ENCODE measurements at regions not wholly inside any gene's neighbourhood (a gene's known extent, or its start where the extent isn't known, plus 50 kb on each side); places are given as distances from the start of the nearest gene placed in this dataset.
A peak's percentile ranks its signal among the peaks of the same experiment; 100 is the strongest.

DNA sequence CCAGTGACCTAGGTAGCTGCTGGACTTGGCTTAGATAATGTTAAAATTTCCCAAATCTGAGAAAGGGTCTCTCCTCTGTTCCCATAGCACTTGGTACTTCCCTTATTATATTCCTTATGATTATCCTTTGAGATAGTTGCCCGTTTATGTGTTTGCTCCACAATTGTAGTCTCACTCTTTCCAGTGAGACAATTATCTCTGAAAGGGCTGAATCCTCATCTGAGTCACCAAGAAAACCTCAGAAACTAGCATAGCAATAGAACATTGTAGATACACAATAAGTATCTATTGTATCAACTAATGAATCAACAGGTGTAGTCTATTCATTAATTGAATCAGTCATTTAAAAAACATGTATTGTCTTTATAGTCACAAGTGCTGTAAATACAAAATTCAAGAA is 119.1 kb upstream of the FAR2 start:
- intact Hi-C loops (cut with DNase I) = no loop called here
- no peak overlapping the region for H3K27ac ChIP-seq
- no peak for DNase-seq
- H3K27me3 ChIP-seq = no peaks in the 10 kb centered on the region
- H3K4me1 ChIP-seq = no peaks in the 10 kb centered on the region
- no peaks in the 10 kb centered on the region for H3K36me3 ChIP-seq
- no peak overlapping the region for H3K4me3 ChIP-seq
- TF ChIP-seq EP300 (IDR thresholded peaks at IDR 0.05) = no peak
- 84 to 88% methylated on average over 1 of the region's 1 CpG for WGBS, 2 donors
- no peaks in the 10 kb centered on the region for H3K9me3 ChIP-seq

GRCh38 chr12:29032446-29032845 is 116.6 kb upstream of the FAR2 start:
- no peaks in the 10 kb centered on the region for H3K36me3 ChIP-seq
- no peak overlapping the region for H3K27ac ChIP-seq
- intact Hi-C loops (cut with DNase I) = no loop called here
- H3K9me3 ChIP-seq = no peaks in the 10 kb centered on the region
- TF ChIP-seq POLR2AphosphoS5 (IDR thresholded peaks at IDR 0.05) = no peak
- TF ChIP-seq, protein P1, sequence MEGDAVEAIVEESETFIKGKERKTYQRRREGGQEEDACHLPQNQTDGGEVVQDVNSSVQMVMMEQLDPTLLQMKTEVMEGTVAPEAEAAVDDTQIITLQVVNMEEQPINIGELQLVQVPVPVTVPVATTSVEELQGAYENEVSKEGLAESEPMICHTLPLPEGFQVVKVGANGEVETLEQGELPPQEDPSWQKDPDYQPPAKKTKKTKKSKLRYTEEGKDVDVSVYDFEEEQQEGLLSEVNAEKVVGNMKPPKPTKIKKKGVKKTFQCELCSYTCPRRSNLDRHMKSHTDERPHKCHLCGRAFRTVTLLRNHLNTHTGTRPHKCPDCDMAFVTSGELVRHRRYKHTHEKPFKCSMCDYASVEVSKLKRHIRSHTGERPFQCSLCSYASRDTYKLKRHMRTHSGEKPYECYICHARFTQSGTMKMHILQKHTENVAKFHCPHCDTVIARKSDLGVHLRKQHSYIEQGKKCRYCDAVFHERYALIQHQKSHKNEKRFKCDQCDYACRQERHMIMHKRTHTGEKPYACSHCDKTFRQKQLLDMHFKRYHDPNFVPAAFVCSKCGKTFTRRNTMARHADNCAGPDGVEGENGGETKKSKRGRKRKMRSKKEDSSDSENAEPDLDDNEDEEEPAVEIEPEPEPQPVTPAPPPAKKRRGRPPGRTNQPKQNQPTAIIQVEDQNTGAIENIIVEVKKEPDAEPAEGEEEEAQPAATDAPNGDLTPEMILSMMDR (IDR thresholded peaks at IDR 0.05) = no peak
- TF ChIP-seq POLR2A (IDR thresholded peaks at IDR 0.05) = no peak
- no peak for TF ChIP-seq EP300 (IDR thresholded peaks at IDR 0.05)
- no peaks in the 10 kb centered on the region for H3K27me3 ChIP-seq
- no peaks in the 10 kb centered on the region for H3K4me1 ChIP-seq
- 86 to 90% methylated on average over 2 of the region's 2 CpGs for WGBS, 2 donors
- H3K4me3 ChIP-seq = no peak overlapping the region
- DNase-seq = no peak

DNA sequence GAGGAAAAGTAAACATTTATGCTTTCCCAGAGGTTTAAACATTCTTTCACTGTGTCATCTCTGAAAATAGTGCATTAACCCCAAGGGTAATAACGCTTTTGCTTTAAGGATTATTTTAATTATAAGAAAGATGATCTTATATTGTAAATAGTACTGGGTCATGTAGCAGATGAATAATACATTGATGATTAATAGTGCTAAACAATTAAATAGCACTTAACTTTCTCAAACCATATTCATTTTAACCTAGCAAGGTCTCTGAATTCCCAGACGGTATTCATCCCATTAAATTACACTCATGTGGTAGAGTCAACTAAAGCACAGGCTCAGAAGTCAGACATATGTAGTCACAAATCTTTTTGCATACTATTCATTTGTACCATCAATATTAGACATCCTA is 115.6 kb upstream of the FAR2 start:
- Histone ChIP-seq H3K4me1 (no peaks in the 10 kb centered on the region), H3K27ac (no peak overlapping the region), H3K36me3 (no peaks in the 10 kb centered on the region), H3K9me3 (no peaks in the 10 kb centered on the region), H3K27me3 (no peaks in the 10 kb centered on the region), H3K4me3 (no peak overlapping the region)
- intact Hi-C loops (cut with DNase I) = no loop called here
- TF ChIP-seq, protein P1 (IDR thresholded peaks at IDR 0.05) = no peak
- TF ChIP-seq EP300 (IDR thresholded peaks at IDR 0.05) (no peak), POLR2A (IDR thresholded peaks at IDR 0.05) (no peak), POLR2AphosphoS5 (IDR thresholded peaks at IDR 0.05) (no peak)
- 81 to 82% methylated on average over 2 of the region's 2 CpGs for WGBS, 2 donors
- no peak for DNase-seq

DNA sequence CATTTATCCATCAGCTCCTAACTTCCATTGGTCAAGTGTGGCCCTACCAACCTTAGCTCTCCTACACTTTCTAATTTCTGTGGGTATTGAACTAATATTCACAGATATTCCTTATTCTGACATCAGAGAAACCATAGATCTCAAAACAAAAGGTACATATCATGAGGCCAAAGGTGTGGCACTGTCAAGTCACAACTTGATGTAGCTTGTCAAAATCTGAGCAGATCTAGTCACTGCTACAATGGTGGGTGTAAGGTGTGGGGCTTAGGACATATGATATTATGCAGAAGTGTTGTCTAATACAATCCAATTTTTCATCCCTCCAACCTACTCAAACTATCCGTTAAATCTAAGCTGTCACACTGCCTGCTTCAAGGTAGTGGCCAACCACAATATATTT is 114.0 kb upstream of the FAR2 start:
- no peak overlapping the region for H3K4me3 ChIP-seq
- H3K4me1 ChIP-seq = no peaks in the 10 kb centered on the region
- TF ChIP-seq POLR2AphosphoS5 (IDR thresholded peaks at IDR 0.05) (no peak), POLR2A (IDR thresholded peaks at IDR 0.05) (no peak)
- TF ChIP-seq, protein P1 (IDR thresholded peaks at IDR 0.05) = no peak
- no peak for DNase-seq
- no peaks in the 10 kb centered on the region for H3K9me3 ChIP-seq
- 89 to 92% methylated on average over 1 of the region's 1 CpG for WGBS, 2 donors
- no peaks in the 10 kb centered on the region for H3K36me3 ChIP-seq
- H3K27ac ChIP-seq = no peak overlapping the region
- intact Hi-C loops (cut with DNase I) = no loop called here
- no peaks in the 10 kb centered on the region for H3K27me3 ChIP-seq

DNA sequence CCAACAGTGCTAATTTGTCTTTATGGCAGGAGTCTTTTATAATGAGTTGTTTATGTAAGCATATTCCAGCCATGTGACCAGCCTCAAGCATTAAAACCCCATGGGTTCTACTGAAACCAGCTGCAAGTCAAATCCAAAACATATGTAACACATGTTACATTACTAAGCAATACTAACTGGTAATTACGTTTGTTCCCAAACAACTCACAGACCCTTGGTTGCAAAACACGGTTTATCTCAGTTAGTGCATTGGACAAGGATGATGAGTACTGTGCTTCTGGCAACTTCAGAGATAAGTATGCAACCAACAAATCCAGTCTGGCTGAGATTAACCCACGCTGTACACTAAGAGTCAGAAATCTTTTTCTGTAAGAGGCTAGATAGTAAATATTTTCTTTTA is 110.1 kb upstream of the FAR2 start:
- WGBS, 2 donors = 47 to 63% methylated on average over 3 of the region's 3 CpGs
- peaks cover 0 to 5% (median 2%) of the 10 kb centered on the region in 4 donors for H3K4me1 ChIP-seq
- intact Hi-C loops (cut with DNase I) = no loop called here
- H3K27ac ChIP-seq = no peak overlapping the region
- H3K4me3 ChIP-seq = no peak overlapping the region
- peak in 1 of 4 donors; percentile 26 for TF ChIP-seq POLR2AphosphoS5 (IDR thresholded peaks at IDR 0.05)
- no peak for TF ChIP-seq POLR2A (IDR thresholded peaks at IDR 0.05)
- DNase-seq = no peak
- no peaks in the 10 kb centered on the region for H3K9me3 ChIP-seq
- no peaks in the 10 kb centered on the region for H3K27me3 ChIP-seq
- H3K36me3 ChIP-seq = no peaks in the 10 kb centered on the region

- 5 to 40% methylated on average over 4 of the region's 4 CpGs for WGBS, 2 donors
- no peak for DNase-seq
- TF ChIP-seq POLR2A (IDR thresholded peaks at IDR 0.05) = no peak
- TF ChIP-seq POLR2AphosphoS5 (IDR thresholded peaks at IDR 0.05) = no peak
- no peak for TF ChIP-seq EP300 (IDR thresholded peaks at IDR 0.05)
- TF ChIP-seq, protein P1 (IDR thresholded peaks at IDR 0.05) = no peak
- Histone ChIP-seq H3K36me3 (no peaks in the 10 kb centered on the region), H3K27me3 (no peaks in the 10 kb centered on the region), H3K9me3 (no peaks in the 10 kb centered on the region), H3K4me1 (peaks cover 0 to 5% (median 2%) of the 10 kb centered on the region in 4 donors), H3K27ac (no peak overlapping the region), H3K4me3 (no peak overlapping the region)
- intact Hi-C loops (cut with DNase I) = no loop called here
Measured at GRCh38 chr12:29041621-29042020, 107.5 kb upstream of the FAR2 start.
